Smooth muscle cell (in vitro differentiated cells): ENCODE measurements at regions not wholly inside any gene's neighbourhood (a gene's known extent, or its start where the extent isn't known, plus 50 kb on each side); places are given as distances from the start of the nearest gene placed in this dataset.

Source experiments
- DNase-seq: peaks from one replicate; lab custom pipeline; 2025; ENCODE audit not compliant: unreplicated experiment; lab: John Stamatoyannopoulos, UW
- H2AFZ ChIP-seq: fragments of 200-600 bp; sonication (generic); 2 replicates; pipeline ENCODE4 v1.6.0; 2016; ENCODE audit warnings: antibody characterized with exemption, low read depth, mild to moderate bottlenecking
- H3F3A ChIP-seq: fragments of 200-600 bp; sonication (generic); 2 replicates; pipeline ENCODE4 v1.6.0; 2017; ENCODE audit warnings: antibody characterized with exemption, low read depth
- H3K27ac ChIP-seq: fragments of 200-600 bp; sonication (generic); 2 replicates; pipeline ENCODE4 v1.5.1; 2016; ENCODE audit warnings: low read depth, mild to moderate bottlenecking
- H3K27me3 ChIP-seq: fragments of 200-600 bp; sonication (generic); 2 replicates; pipeline ENCODE4 v1.6.1; 2016; ENCODE audit warnings: low read depth, mild to moderate bottlenecking
- H3K36me3 ChIP-seq: fragments of 200-600 bp; sonication (generic); 2 replicates; pipeline ENCODE4 v1.5.1; 2016; ENCODE audit warnings: low read depth
- H3K4me1 ChIP-seq: fragments of 200-600 bp; sonication (generic); 2 replicates; pipeline ENCODE4 v1.5.1; 2016; ENCODE audit warnings: low read depth
- H3K4me2 ChIP-seq: fragments of 200-600 bp; sonication (generic); 2 replicates; pipeline ENCODE4 v1.6.0; 2016; ENCODE audit warnings: mild to moderate bottlenecking
- H3K4me3 ChIP-seq: fragments of 200-600 bp; sonication (generic); 2 replicates; pipeline ENCODE4 v1.5.1; 2016; ENCODE audit warnings: mild to moderate bottlenecking
- H3K79me2 ChIP-seq: fragments of 200-600 bp; sonication (generic); 2 replicates; pipeline ENCODE4 v1.6.0; 2016; ENCODE audit warnings: low read depth, mild to moderate bottlenecking
- H3K9ac ChIP-seq: fragments of 200-600 bp; sonication (generic); 2 replicates; pipeline ENCODE4 v1.6.0; 2016; ENCODE audit warnings: low read depth
- H3K9me3 ChIP-seq: fragments of 200-600 bp; sonication (generic); replicated peaks from 2 replicates; pipeline ENCODE4 v1.5.1; 2016; ENCODE audit warnings: low read depth
- H4K20me1 ChIP-seq: fragments of 200-600 bp; sonication (generic); 2 replicates; pipeline ENCODE4 v1.6.0; 2016; ENCODE audit warnings: low read depth
- WGBS: methylation state at CpG from one replicate; pipeline ENCODE4 v1.1.7; 2016; ENCODE audit warnings: low lambda C conversion rate; 5-methylcytosine and 5-hydroxymethylcytosine counted together
- TF ChIP-seq, protein P1 (sequence below): fragments of 200-600 bp; sonication (generic); IDR thresholded peaks from 2 replicates; pipeline ENCODE4 v1.5.1; 2017; ENCODE audit warnings: borderline replicate concordance, mild to moderate bottlenecking, antibody characterized with exemption; ENCODE audit not compliant: insufficient read depth, poor library complexity, severe bottlenecking

DNA sequence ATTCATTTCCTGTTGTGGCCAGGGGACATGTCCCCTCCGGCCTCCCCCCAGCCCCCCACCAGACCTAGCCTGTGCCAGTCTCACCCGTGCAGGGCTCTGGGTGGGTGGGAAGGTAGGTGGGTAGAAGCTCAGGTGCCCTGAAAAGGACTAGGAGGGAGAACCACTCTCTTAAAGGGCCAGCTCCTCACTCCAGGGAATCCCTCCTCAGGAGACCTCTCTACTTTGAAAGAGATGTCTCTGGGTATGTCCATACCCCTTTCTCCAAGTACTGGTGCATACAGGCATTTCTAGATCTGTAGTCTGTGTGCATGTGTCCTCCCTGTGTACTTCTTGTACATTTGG lies 60.8 kb upstream of the EPB41L1 start:
- Histone ChIP-seq H3K9ac (no peak overlapping the region), H3K27me3 (peaks cover 53% of the 10 kb centered on the region), H3K79me2 (no peaks in the 10 kb centered on the region), H3K4me3 (peak overlapping the region; percentile 71), H3K27ac (no peak overlapping the region), H2AFZ (no peak overlapping the region), H3K36me3 (no peaks in the 10 kb centered on the region), H3K9me3 (no peaks in the 10 kb centered on the region), H3F3A (no peaks in the 10 kb centered on the region), H3K4me1 (peaks cover 30% of the 10 kb centered on the region), H4K20me1 (no peaks in the 10 kb centered on the region), H3K4me2 (peak overlapping the region; percentile 99)
- no CpG with 5 or more reads among the region's 2 CpGs for WGBS
- TF ChIP-seq, protein P1, sequence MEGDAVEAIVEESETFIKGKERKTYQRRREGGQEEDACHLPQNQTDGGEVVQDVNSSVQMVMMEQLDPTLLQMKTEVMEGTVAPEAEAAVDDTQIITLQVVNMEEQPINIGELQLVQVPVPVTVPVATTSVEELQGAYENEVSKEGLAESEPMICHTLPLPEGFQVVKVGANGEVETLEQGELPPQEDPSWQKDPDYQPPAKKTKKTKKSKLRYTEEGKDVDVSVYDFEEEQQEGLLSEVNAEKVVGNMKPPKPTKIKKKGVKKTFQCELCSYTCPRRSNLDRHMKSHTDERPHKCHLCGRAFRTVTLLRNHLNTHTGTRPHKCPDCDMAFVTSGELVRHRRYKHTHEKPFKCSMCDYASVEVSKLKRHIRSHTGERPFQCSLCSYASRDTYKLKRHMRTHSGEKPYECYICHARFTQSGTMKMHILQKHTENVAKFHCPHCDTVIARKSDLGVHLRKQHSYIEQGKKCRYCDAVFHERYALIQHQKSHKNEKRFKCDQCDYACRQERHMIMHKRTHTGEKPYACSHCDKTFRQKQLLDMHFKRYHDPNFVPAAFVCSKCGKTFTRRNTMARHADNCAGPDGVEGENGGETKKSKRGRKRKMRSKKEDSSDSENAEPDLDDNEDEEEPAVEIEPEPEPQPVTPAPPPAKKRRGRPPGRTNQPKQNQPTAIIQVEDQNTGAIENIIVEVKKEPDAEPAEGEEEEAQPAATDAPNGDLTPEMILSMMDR, result no peak
- DNase-seq, result no peak

- Histone ChIP-seq H3K27ac (no peak overlapping the region), H3K9ac (no peak overlapping the region), H3K79me2 (no peaks in the 10 kb centered on the region), H3K4me1 (peaks cover 30% of the 10 kb centered on the region), H3F3A (no peaks in the 10 kb centered on the region), H2AFZ (no peak overlapping the region), H3K4me3 (peak overlapping the region; percentile 71), H3K9me3 (no peaks in the 10 kb centered on the region), H3K36me3 (no peaks in the 10 kb centered on the region), H4K20me1 (no peaks in the 10 kb centered on the region), H3K27me3 (peaks cover 53% of the 10 kb centered on the region), H3K4me2 (peak overlapping the region; percentile 99)
- 53% methylated on average over 6 of the region's 6 CpGs for WGBS
- TF ChIP-seq, protein P1, result no peak
- DNase-seq, result no peak
Measured at GRCh38 chr20:36094497-36094896, 60.0 kb upstream of the EPB41L1 start.

GRCh38 chr20:36096435-36096834 lies 58.1 kb upstream of the EPB41L1 start:
- Histone ChIP-seq H3K4me2 (no peak overlapping the region), H3F3A (no peaks in the 10 kb centered on the region), H2AFZ (no peak overlapping the region), H3K4me1 (peaks cover 30% of the 10 kb centered on the region), H3K79me2 (no peaks in the 10 kb centered on the region), H3K4me3 (no peak overlapping the region), H3K27me3 (peaks cover 34% of the 10 kb centered on the region), H3K36me3 (no peaks in the 10 kb centered on the region), H3K9me3 (no peaks in the 10 kb centered on the region), H3K9ac (no peak overlapping the region), H3K27ac (no peak overlapping the region), H4K20me1 (no peaks in the 10 kb centered on the region)
- TF ChIP-seq, protein P1, result no peak
- no peak for DNase-seq

- TF ChIP-seq, protein P1, result no peak
- H4K20me1 ChIP-seq, result no peaks in the 10 kb centered on the region
- 50% methylated on average over 4 of the region's 4 CpGs for WGBS
- peaks cover 23% of the 10 kb centered on the region for H3K4me1 ChIP-seq
- H3K4me3 ChIP-seq, result no peak overlapping the region
- H3K9ac ChIP-seq, result no peak overlapping the region
- H3K36me3 ChIP-seq, result no peaks in the 10 kb centered on the region
- no peaks in the 10 kb centered on the region for H3K9me3 ChIP-seq
- no peak overlapping the region for H2AFZ ChIP-seq
- H3K79me2 ChIP-seq, result no peaks in the 10 kb centered on the region
- no peaks in the 10 kb centered on the region for H3F3A ChIP-seq
- H3K4me2 ChIP-seq, result no peak overlapping the region
- no peak for DNase-seq
- H3K27me3 ChIP-seq, result peaks cover 23% of the 10 kb centered on the region
- no peak overlapping the region for H3K27ac ChIP-seq
Measured at GRCh38 chr20:36097337-36098151, 57.0 kb upstream of the EPB41L1 start.
